Caco-2 (cell line): ENCODE measurements at regions not wholly inside any gene's neighbourhood (a gene's known extent, or its start where the extent isn't known, plus 50 kb on each side); places are given as distances from the start of the nearest gene placed in this dataset.

Source experiments
- BruUV-seq: library from RNA; stranded (reverse); fragments of 400-500 nt; replicated peaks from 2 replicates; lab custom pipeline; 2021; lab: Mats Ljungman, UMichigan
- CTCF ChIA-PET: fragments of 300-600 bp; sonication (Branson Sonifier 250); formaldehyde crosslinking; loops from one replicate; lab custom pipeline; 2022; ENCODE audit warnings: antibody characterized with exemption; lab: Charles Lee
- POLR2A ChIA-PET: fragments of 300-600 bp; sonication (Branson Sonifier 250); formaldehyde crosslinking; loops from one replicate; lab custom pipeline; 2022; ENCODE audit warnings: antibody characterized with exemption; lab: Charles Lee
- DNase-seq, 2 experiments: peaks; one replicate each; pipeline versions ENCODE4 v3.0.0 to v3.0.0-alpha.2; 2020 to 2022
- H3K27me3 ChIP-seq: replicated peaks from 2 replicates; pipeline ENCODE4 v1.6.0; 2011; ENCODE audit warnings: low read length; ENCODE audit not compliant: control insufficient read depth, insufficient read depth
- H3K36me3 ChIP-seq: 2 replicates; pipeline ENCODE4 v1.5.1; 2011; ENCODE audit warnings: low read length; ENCODE audit not compliant: control insufficient read depth, insufficient read depth
- H3K4me1 ChIP-seq: fragments of 250-450 bp; sonication (Bioruptor Pico); 2 replicates; pipeline ENCODE4 v1.5.1; 2020; ENCODE audit warnings: mild to moderate bottlenecking
- H3K4me3 ChIP-seq: 2 replicates; pipeline ENCODE4 v1.5.1; 2011; ENCODE audit warnings: low read depth, mild to moderate bottlenecking, control low read depth, low read length
- H3K9me3 ChIP-seq: fragments of 250-450 bp; sonication (Bioruptor Pico); 2 replicates; pipeline ENCODE4 v1.5.1; 2020; ENCODE audit warnings: mild to moderate bottlenecking, moderate library complexity
- H3K27ac Mint-ChIP-seq: one replicate; pipeline ENCODE4 v1.8.0; 2022; ENCODE audit warnings: mixed read lengths; ENCODE audit not compliant: unreplicated experiment
- H3K27me3 Mint-ChIP-seq: one replicate; pipeline ENCODE4 v1.8.0; 2022; ENCODE audit warnings: mixed read lengths; ENCODE audit not compliant: insufficient read depth, unreplicated experiment
- H3K36me3 Mint-ChIP-seq: one replicate; pipeline ENCODE4 v1.8.0; 2022; ENCODE audit warnings: mild to moderate bottlenecking, mixed read lengths; ENCODE audit not compliant: insufficient read depth, unreplicated experiment
- H3K4me1 Mint-ChIP-seq: one replicate; pipeline ENCODE4 v1.8.0; 2022; ENCODE audit warnings: low read depth, mixed read lengths; ENCODE audit not compliant: unreplicated experiment
- H3K4me3 Mint-ChIP-seq: one replicate; pipeline ENCODE4 v1.8.0; 2022; ENCODE audit warnings: mild to moderate bottlenecking, moderate library complexity, mixed read lengths; ENCODE audit not compliant: unreplicated experiment
- H3K9me3 Mint-ChIP-seq: one replicate; pipeline ENCODE4 v1.8.0; 2022; ENCODE audit warnings: mixed read lengths; ENCODE audit not compliant: unreplicated experiment
- CTCF ChIP-seq, 2 experiments: fragments of 200-600 bp in 1 of 2; IDR thresholded peaks; 1 replicate in 1 of 2; 2 replicates in 1 of 2; pipeline versions ENCODE4 v1.5.1 to v1.8.0; 2011 to 2022; ENCODE audit warnings: antibody characterized with exemption in 1 of 2, control low read depth in 1 of 2, inconsistent platforms in 1 of 2, low read depth in 1 of 2, low read length in 1 of 2, mild to moderate bottlenecking in 1 of 2, moderate library complexity in 1 of 2; ENCODE audit not compliant: insufficient read depth in 1 of 2, severe bottlenecking in 1 of 2, unreplicated experiment in 1 of 2
- intact Hi-C: fragments of 100-400 bp; cut with micrococcal nuclease; formaldehyde crosslinking; loops from one replicate; pipeline ENCODE4 v1.10.0; 2022; ENCODE audit not compliant: unreplicated experiment

- no peak overlapping the region for H3K4me3 Mint-ChIP-seq
- no peak overlapping the region for H3K4me3 ChIP-seq
- no peaks in the 10 kb centered on the region for H3K36me3 Mint-ChIP-seq
- H3K9me3 ChIP-seq: no peaks in the 10 kb centered on the region
- H3K27me3 Mint-ChIP-seq: no peaks in the 10 kb centered on the region
- DNase-seq: no peak
- intact Hi-C loops: no loop called here
- no peak overlapping the region for H3K27ac Mint-ChIP-seq
- no peaks in the 10 kb centered on the region for H3K4me1 ChIP-seq
- no peaks in the 10 kb centered on the region for H3K36me3 ChIP-seq
- ChIA-PET POLR2A (no interaction called here), CTCF (no interaction called here)
- no TSS peak for BruUV-seq
- H3K27me3 ChIP-seq: no peaks in the 10 kb centered on the region
- no peaks in the 10 kb centered on the region for H3K4me1 Mint-ChIP-seq
- no peaks in the 10 kb centered on the region for H3K9me3 Mint-ChIP-seq
- TF ChIP-seq CTCF (IDR thresholded peaks at IDR 0.05; ENCODE audit: insufficient read depth in 1 of 2, low read depth in 1 of 2, low read length in 1 of 2, severe bottlenecking in 1 of 2, unreplicated experiment in 1 of 2): no peak
Observed at GRCh38 chr12:86613311-86613710, 357.1 kb upstream of the MGAT4C start.

GRCh38 chr12:86608638-86609037 is 352.4 kb upstream of the MGAT4C start:
- TF ChIP-seq CTCF (IDR thresholded peaks at IDR 0.05; ENCODE audit: insufficient read depth in 1 of 2, low read depth in 1 of 2, low read length in 1 of 2, severe bottlenecking in 1 of 2, unreplicated experiment in 1 of 2): no peak
- Histone ChIP-seq H3K4me3 (no peak overlapping the region), H3K36me3 (no peaks in the 10 kb centered on the region), H3K27me3 (no peaks in the 10 kb centered on the region), H3K4me1 (no peaks in the 10 kb centered on the region), H3K9me3 (no peaks in the 10 kb centered on the region)
- Mint-ChIP-seq H3K36me3 (no peaks in the 10 kb centered on the region), H3K27me3 (no peaks in the 10 kb centered on the region), H3K27ac (no peak overlapping the region), H3K9me3 (no peaks in the 10 kb centered on the region), H3K4me3 (no peak overlapping the region), H3K4me1 (no peaks in the 10 kb centered on the region)
- BruUV-seq: no TSS peak
- POLR2A ChIA-PET: no interaction called here
- CTCF ChIA-PET: no interaction called here
- no peak for DNase-seq
- intact Hi-C loops: no loop called here

- ChIA-PET POLR2A (interaction anchor here (0.5 kb wide), 1 partner anchor 33 kb away, joined by 3 read pairs; no protein-coding TSS in a partner anchor), CTCF (no interaction called here)
Observed at GRCh38 chr12:86601550-86602308, 345.5 kb upstream of the MGAT4C start.

More at GRCh38 chr12:86601550-86602308, 345.5 kb upstream of the MGAT4C start:
- H3K4me3 ChIP-seq: no peak overlapping the region
- DNase-seq: no peak
- no peaks in the 10 kb centered on the region for H3K9me3 ChIP-seq
- no peak for TF ChIP-seq CTCF (IDR thresholded peaks at IDR 0.05; ENCODE audit: insufficient read depth in 1 of 2, low read depth in 1 of 2, low read length in 1 of 2, severe bottlenecking in 1 of 2, unreplicated experiment in 1 of 2)
- Mint-ChIP-seq H3K27me3 (peaks cover 3% of the 10 kb centered on the region), H3K27ac (no peak overlapping the region), H3K4me1 (no peaks in the 10 kb centered on the region), H3K36me3 (no peaks in the 10 kb centered on the region), H3K4me3 (no peak overlapping the region), H3K9me3 (no peaks in the 10 kb centered on the region)
- intact Hi-C loops: no loop called here
- no peaks in the 10 kb centered on the region for H3K27me3 ChIP-seq
- no peaks in the 10 kb centered on the region for H3K4me1 ChIP-seq
- no TSS peak for BruUV-seq
- H3K36me3 ChIP-seq: no peaks in the 10 kb centered on the region
